Urinary bladder (tissue), 3 donors: ENCODE measurements at regions not wholly inside any gene's neighbourhood (a gene's known extent, or its start where the extent isn't known, plus 50 kb on each side); places are given as distances from the start of the nearest gene placed in this dataset.

ENCODE experiments used
- DNase-seq: peaks from one replicate; pipeline ENCODE4 v3.0.0-alpha.2; 2015; ENCODE audit errors: extremely low spot score
- H3K27ac ChIP-seq: one replicate; pipeline ENCODE4 v1.5.1; 2013; ENCODE audit warnings: low read depth, mild to moderate bottlenecking, moderate library complexity
- H3K36me3 ChIP-seq: one replicate; pipeline ENCODE4 v1.6.1; 2013; ENCODE audit warnings: mild to moderate bottlenecking, moderate library complexity; ENCODE audit not compliant: insufficient read depth
- H3K4me1 ChIP-seq: one replicate; pipeline ENCODE4 v1.6.1; 2013; ENCODE audit warnings: mild to moderate bottlenecking, moderate library complexity; ENCODE audit not compliant: insufficient read depth
- H3K4me3 ChIP-seq: one replicate; pipeline ENCODE4 v1.5.1; 2013; ENCODE audit warnings: low read depth, low read length
- WGBS: extraction: QIAGEN DNeasy Blood & Tissue Kit; methylation state at CpG from one replicate; pipeline ENCODE4 v1.1.7; 2013; 5-methylcytosine and 5-hydroxymethylcytosine counted together
- donor health status: healthy with polysubstance abuse.
- donor health status: healthy.

DNA sequence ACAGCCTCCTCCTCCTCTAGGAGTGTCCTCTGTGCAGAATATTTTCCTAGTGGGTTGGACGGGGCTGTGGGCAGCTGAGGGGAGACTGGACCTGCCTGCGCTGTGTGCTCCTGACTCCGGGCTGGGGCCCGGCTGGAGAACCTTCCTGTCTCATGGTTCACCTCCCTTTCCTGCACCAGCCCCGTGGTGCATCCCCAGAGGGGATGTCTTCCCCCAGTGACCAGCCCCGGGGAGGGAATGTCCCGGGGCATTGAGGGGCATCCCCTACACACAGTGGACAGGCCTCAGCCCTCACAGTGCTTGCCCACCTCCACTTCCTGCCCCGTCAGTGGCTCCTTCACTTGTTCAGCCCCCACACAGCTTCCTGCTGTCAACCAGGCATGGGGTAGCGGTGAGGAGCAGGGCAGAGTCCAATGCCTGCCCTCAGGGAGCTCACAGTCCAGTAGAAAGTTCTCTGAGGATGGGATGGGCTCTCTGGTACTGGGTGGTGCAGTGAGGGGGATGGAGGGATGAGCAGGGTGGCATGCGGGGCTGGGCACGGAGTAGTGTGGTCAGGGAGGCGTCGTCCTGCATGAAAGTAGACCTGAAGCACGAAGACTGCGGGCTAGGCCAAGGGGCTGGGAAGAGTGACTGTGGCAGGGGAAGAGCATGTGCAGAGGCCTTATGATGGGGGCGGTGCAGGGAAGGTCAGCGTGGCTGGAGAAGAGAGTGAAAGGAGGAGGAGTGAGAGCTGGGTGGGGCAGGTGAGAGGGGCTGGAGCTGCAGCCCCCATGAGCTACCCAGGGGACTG, 52.1 kb upstream of the PITX1 start:
- no peak for DNase-seq
- no peaks in the 10 kb centered on the region for H3K4me1 ChIP-seq
- H3K4me3 ChIP-seq = no peak overlapping the region
- WGBS = 93% methylated on average over 17 of the region's 17 CpGs
- no peak overlapping the region for H3K27ac ChIP-seq
- H3K36me3 ChIP-seq = no peaks in the 10 kb centered on the region

DNA sequence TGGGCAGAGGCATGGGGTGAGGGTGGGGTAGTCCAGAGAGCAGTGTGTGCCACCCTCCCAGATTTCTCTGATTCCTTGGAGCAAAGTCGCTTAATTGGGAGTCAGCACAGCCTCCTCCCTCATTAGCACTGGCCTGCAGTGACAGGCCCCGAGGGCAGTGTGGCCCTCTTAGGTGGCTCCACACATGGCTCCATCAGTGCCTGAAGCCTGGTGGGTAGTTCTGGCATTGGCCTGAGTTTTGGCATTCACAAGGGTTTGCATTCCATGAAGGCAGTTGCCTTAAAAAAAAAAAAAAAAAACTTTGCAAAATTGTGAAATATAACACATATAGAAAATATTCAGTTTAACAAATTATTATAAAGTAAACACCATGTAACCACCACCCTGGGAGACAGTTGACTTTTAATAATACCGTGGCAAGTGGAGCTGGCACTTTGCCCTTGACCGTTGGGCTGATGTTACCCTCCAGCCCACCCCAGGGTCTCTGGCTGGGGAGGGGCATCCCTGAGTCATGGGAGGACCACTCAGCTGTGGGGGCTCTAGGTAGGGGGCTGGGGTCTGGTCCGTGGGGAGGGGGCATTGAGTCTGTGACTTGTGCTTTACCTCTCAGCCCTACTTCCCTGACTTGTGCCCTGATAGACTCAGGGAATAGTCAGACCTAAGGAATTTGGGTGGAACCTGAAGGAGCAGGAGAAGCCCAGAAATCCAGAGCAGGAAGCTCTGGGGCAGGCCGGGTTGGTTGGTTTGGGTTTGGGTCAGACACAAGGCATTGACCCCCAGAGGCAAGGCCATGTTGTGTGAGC, 51.3 kb upstream of the PITX1 start:
- Histone ChIP-seq H3K4me1 (no peaks in the 10 kb centered on the region), H3K36me3 (no peaks in the 10 kb centered on the region), H3K4me3 (no peak overlapping the region), H3K27ac (no peak overlapping the region)
- DNase-seq = no peak
- WGBS = 69% methylated on average over 6 of the region's 6 CpGs
